Caco-2 (cell line): ENCODE measurements at regions not wholly inside any gene's neighbourhood (a gene's known extent, or its start where the extent isn't known, plus 50 kb on each side); places are given as distances from the start of the nearest gene placed in this dataset.

Experiments used
- BruUV-seq: library from RNA; stranded (reverse); fragments of 400-500 nt; replicated peaks from 2 replicates; lab custom pipeline; 2021; lab: Mats Ljungman, UMichigan
- CTCF ChIA-PET: fragments of 300-600 bp; sonication (Branson Sonifier 250); formaldehyde crosslinking; loops from one replicate; lab custom pipeline; 2022; ENCODE audit warnings: antibody characterized with exemption; lab: Charles Lee
- POLR2A ChIA-PET: fragments of 300-600 bp; sonication (Branson Sonifier 250); formaldehyde crosslinking; loops from one replicate; lab custom pipeline; 2022; ENCODE audit warnings: antibody characterized with exemption; lab: Charles Lee
- DNase-seq, 2 experiments: peaks; one replicate each; pipeline versions ENCODE4 v3.0.0 to v3.0.0-alpha.2; 2020 to 2022
- H3K27me3 ChIP-seq: replicated peaks from 2 replicates; pipeline ENCODE4 v1.6.0; 2011; ENCODE audit warnings: low read length; ENCODE audit not compliant: control insufficient read depth, insufficient read depth
- H3K36me3 ChIP-seq: 2 replicates; pipeline ENCODE4 v1.5.1; 2011; ENCODE audit warnings: low read length; ENCODE audit not compliant: control insufficient read depth, insufficient read depth
- H3K4me1 ChIP-seq: fragments of 250-450 bp; sonication (Bioruptor Pico); 2 replicates; pipeline ENCODE4 v1.5.1; 2020; ENCODE audit warnings: mild to moderate bottlenecking
- H3K4me3 ChIP-seq: 2 replicates; pipeline ENCODE4 v1.5.1; 2011; ENCODE audit warnings: low read depth, mild to moderate bottlenecking, control low read depth, low read length
- H3K9me3 ChIP-seq: fragments of 250-450 bp; sonication (Bioruptor Pico); 2 replicates; pipeline ENCODE4 v1.5.1; 2020; ENCODE audit warnings: mild to moderate bottlenecking, moderate library complexity
- H3K27ac Mint-ChIP-seq: one replicate; pipeline ENCODE4 v1.8.0; 2022; ENCODE audit warnings: mixed read lengths; ENCODE audit not compliant: unreplicated experiment
- H3K27me3 Mint-ChIP-seq: one replicate; pipeline ENCODE4 v1.8.0; 2022; ENCODE audit warnings: mixed read lengths; ENCODE audit not compliant: insufficient read depth, unreplicated experiment
- H3K36me3 Mint-ChIP-seq: one replicate; pipeline ENCODE4 v1.8.0; 2022; ENCODE audit warnings: mild to moderate bottlenecking, mixed read lengths; ENCODE audit not compliant: insufficient read depth, unreplicated experiment
- H3K4me1 Mint-ChIP-seq: one replicate; pipeline ENCODE4 v1.8.0; 2022; ENCODE audit warnings: low read depth, mixed read lengths; ENCODE audit not compliant: unreplicated experiment
- H3K4me3 Mint-ChIP-seq: one replicate; pipeline ENCODE4 v1.8.0; 2022; ENCODE audit warnings: mild to moderate bottlenecking, moderate library complexity, mixed read lengths; ENCODE audit not compliant: unreplicated experiment
- H3K9me3 Mint-ChIP-seq: one replicate; pipeline ENCODE4 v1.8.0; 2022; ENCODE audit warnings: mixed read lengths; ENCODE audit not compliant: unreplicated experiment
- CTCF ChIP-seq, 2 experiments: fragments of 200-600 bp in 1 of 2; IDR thresholded peaks; 1 replicate in 1 of 2; 2 replicates in 1 of 2; pipeline versions ENCODE4 v1.5.1 to v1.8.0; 2011 to 2022; ENCODE audit warnings: antibody characterized with exemption in 1 of 2, control low read depth in 1 of 2, inconsistent platforms in 1 of 2, low read depth in 1 of 2, low read length in 1 of 2, mild to moderate bottlenecking in 1 of 2, moderate library complexity in 1 of 2; ENCODE audit not compliant: insufficient read depth in 1 of 2, severe bottlenecking in 1 of 2, unreplicated experiment in 1 of 2
- intact Hi-C: fragments of 100-400 bp; cut with micrococcal nuclease; formaldehyde crosslinking; loops from one replicate; pipeline ENCODE4 v1.10.0; 2022; ENCODE audit not compliant: unreplicated experiment

GRCh38 chr13:90305796-90306195, 1041.7 kb upstream of the MIR17HG start:
- BruUV-seq, result no TSS peak

GRCh38 chr13:90307136-90307535, 1040.4 kb upstream of the MIR17HG start:
- TF ChIP-seq CTCF (IDR thresholded peaks at IDR 0.05; ENCODE audit: insufficient read depth in 1 of 2, low read depth in 1 of 2, low read length in 1 of 2, severe bottlenecking in 1 of 2, unreplicated experiment in 1 of 2), result no peak
- H3K27me3 ChIP-seq, result no peaks in the 10 kb centered on the region
- no peaks in the 10 kb centered on the region for H3K4me1 ChIP-seq
- DNase-seq, result no peak
- Mint-ChIP-seq H3K9me3 (no peaks in the 10 kb centered on the region), H3K4me3 (no peak overlapping the region), H3K4me1 (no peaks in the 10 kb centered on the region), H3K27me3 (no peaks in the 10 kb centered on the region), H3K27ac (no peak overlapping the region), H3K36me3 (no peaks in the 10 kb centered on the region)
- no peak overlapping the region for H3K4me3 ChIP-seq
- H3K36me3 ChIP-seq, result no peaks in the 10 kb centered on the region
- BruUV-seq, result no TSS peak
- CTCF ChIA-PET, result no interaction called here
- no peaks in the 10 kb centered on the region for H3K9me3 ChIP-seq
- intact Hi-C loops, result no loop called here
- POLR2A ChIA-PET, result no interaction called here

More at GRCh38 chr13:90305796-90306195, 1041.7 kb upstream of the MIR17HG start:
- TF ChIP-seq CTCF (IDR thresholded peaks at IDR 0.05; ENCODE audit: insufficient read depth in 1 of 2, low read depth in 1 of 2, low read length in 1 of 2, severe bottlenecking in 1 of 2, unreplicated experiment in 1 of 2), result no peak
- H3K4me3 Mint-ChIP-seq, result no peak overlapping the region
- H3K27me3 Mint-ChIP-seq, result no peaks in the 10 kb centered on the region
- H3K27ac Mint-ChIP-seq, result no peak overlapping the region
- DNase-seq, result no peak
- intact Hi-C loops, result no loop called here
- H3K4me1 Mint-ChIP-seq, result no peaks in the 10 kb centered on the region
- no peaks in the 10 kb centered on the region for H3K4me1 ChIP-seq
- H3K4me3 ChIP-seq, result no peak overlapping the region
- H3K9me3 Mint-ChIP-seq, result no peaks in the 10 kb centered on the region
- ChIA-PET POLR2A (no interaction called here), CTCF (no interaction called here)
- no peaks in the 10 kb centered on the region for H3K9me3 ChIP-seq
- H3K27me3 ChIP-seq, result no peaks in the 10 kb centered on the region
- no peaks in the 10 kb centered on the region for H3K36me3 Mint-ChIP-seq
- no peaks in the 10 kb centered on the region for H3K36me3 ChIP-seq

- intact Hi-C loops, result no loop called here
- no peak overlapping the region for H3K4me3 Mint-ChIP-seq
- H3K4me3 ChIP-seq, result no peak overlapping the region
Measured at GRCh38 chr13:90308249-90308648, 1039.2 kb upstream of the MIR17HG start.

More at GRCh38 chr13:90308249-90308648, 1039.2 kb upstream of the MIR17HG start:
- no peak for DNase-seq
- CTCF ChIA-PET, result no interaction called here
- POLR2A ChIA-PET, result no interaction called here
- Histone ChIP-seq H3K9me3 (no peaks in the 10 kb centered on the region), H3K36me3 (no peaks in the 10 kb centered on the region), H3K4me1 (no peaks in the 10 kb centered on the region), H3K27me3 (no peaks in the 10 kb centered on the region)
- Mint-ChIP-seq H3K27ac (no peak overlapping the region), H3K36me3 (no peaks in the 10 kb centered on the region), H3K9me3 (no peaks in the 10 kb centered on the region), H3K4me1 (no peaks in the 10 kb centered on the region), H3K27me3 (no peaks in the 10 kb centered on the region)
- BruUV-seq, result no TSS peak
- no peak for TF ChIP-seq CTCF (IDR thresholded peaks at IDR 0.05; ENCODE audit: insufficient read depth in 1 of 2, low read depth in 1 of 2, low read length in 1 of 2, severe bottlenecking in 1 of 2, unreplicated experiment in 1 of 2)
